Testis (tissue), 2 donors: ENCODE measurements at regions not wholly inside any gene's neighbourhood (a gene's known extent, or its start where the extent isn't known, plus 50 kb on each side); places are given as distances from the start of the nearest gene placed in this dataset.

Experiments used
- DNase-seq: peaks from one replicate; pipeline ENCODE4 v3.0.0-alpha.2; 2019
- H3K27ac ChIP-seq, 2 donors: fragments of 200-600 bp; sonication (generic); one replicate each; pipeline ENCODE4 v1.5.1; 2019
- H3K27me3 ChIP-seq: fragments of 200-600 bp; sonication (generic); one replicate; pipeline ENCODE4 v1.5.1; 2019
- H3K36me3 ChIP-seq: fragments of 200-600 bp; sonication (generic); one replicate; pipeline ENCODE4 v1.5.1; 2017; ENCODE audit warnings: low read depth; ENCODE audit errors: missing control alignments
- H3K4me1 ChIP-seq: fragments of 200-600 bp; sonication (generic); one replicate; pipeline ENCODE4 v1.5.1; 2019
- H3K4me3 ChIP-seq, 2 donors: fragments of 200-600 bp; sonication (generic); one replicate each; pipeline ENCODE4 v1.5.1; 2017 to 2019
- H3K9me3 ChIP-seq: fragments of 200-600 bp; sonication (generic); one replicate; pipeline ENCODE4 v1.5.1; 2017
- CTCF ChIP-seq, 3 experiments: fragments of 450-650 bp in 2 of 3; fragments of 200-600 bp in 1 of 3; sonication (generic) in 1 of 3; IDR thresholded peaks; one replicate each; pipeline ENCODE4 v1.5.1; 2016 to 2019; ENCODE audit warnings: antibody characterized with exemption in 3 of 3, mild to moderate bottlenecking in 2 of 3, moderate library complexity in 1 of 3
- POLR2A ChIP-seq: fragments of 450-650 bp; IDR thresholded peaks from one replicate; pipeline ENCODE4 v1.6.1; 2017; ENCODE audit warnings: antibody characterized with exemption, mild to moderate bottlenecking, moderate library complexity
- WGBS, 2 donors: methylation state at CpG; one replicate each; pipeline ENCODE4 v1.1.5; 2018; 5-methylcytosine and 5-hydroxymethylcytosine counted together
- intact Hi-C: fragments of 100-400 bp; cut with DNase I; formaldehyde crosslinking; loops from one replicate; pipeline ENCODE4 v1.15.1; 2023; ENCODE audit warnings: low total_unique reads

- 83 to 86% methylated on average over 7 of the region's 7 CpGs for WGBS, 2 donors
- no peak overlapping the region for H3K27ac ChIP-seq
- intact Hi-C loops = no loop called here
- H3K4me1 ChIP-seq = no peaks in the 10 kb centered on the region
- no peak for DNase-seq
- H3K27me3 ChIP-seq = no peaks in the 10 kb centered on the region
- no peak overlapping the region for H3K4me3 ChIP-seq
- TF ChIP-seq CTCF (IDR thresholded peaks at IDR 0.05) (no peak), POLR2A (no peak)
- no peaks in the 10 kb centered on the region for H3K36me3 ChIP-seq
- H3K9me3 ChIP-seq = no peaks in the 10 kb centered on the region
Measured at GRCh38 chr1:38267037-38268036, 220.7 kb upstream of the POU3F1 start.

- 95 to 98% methylated on average over 5 of the region's 5 CpGs for WGBS, 2 donors
- TF ChIP-seq POLR2A (no peak), CTCF (IDR thresholded peaks at IDR 0.05) (no peak)
- H3K27me3 ChIP-seq = no peaks in the 10 kb centered on the region
Measured at GRCh38 chr1:38266197-38266520, 219.6 kb upstream of the POU3F1 start.

GRCh38 chr1:38265293-38266196 is 219.0 kb upstream of the POU3F1 start:
- Histone ChIP-seq H3K36me3 (no peaks in the 10 kb centered on the region), H3K27me3 (no peaks in the 10 kb centered on the region), H3K27ac (no peak overlapping the region), H3K4me1 (no peaks in the 10 kb centered on the region), H3K9me3 (no peaks in the 10 kb centered on the region), H3K4me3 (no peak overlapping the region)
- intact Hi-C loops = no loop called here
- DNase-seq = no peak
- no peak for TF ChIP-seq CTCF (IDR thresholded peaks at IDR 0.05)
- TF ChIP-seq POLR2A = no peak
- WGBS, 2 donors = 81 to 87% methylated on average over 15 of the region's 15 CpGs

More at GRCh38 chr1:38266197-38266520, 219.6 kb upstream of the POU3F1 start:
- Histone ChIP-seq H3K4me3 (no peak overlapping the region), H3K9me3 (no peaks in the 10 kb centered on the region), H3K36me3 (no peaks in the 10 kb centered on the region), H3K4me1 (no peaks in the 10 kb centered on the region), H3K27ac (no peak overlapping the region)
- intact Hi-C loops = no loop called here
- no peak for DNase-seq

DNA sequence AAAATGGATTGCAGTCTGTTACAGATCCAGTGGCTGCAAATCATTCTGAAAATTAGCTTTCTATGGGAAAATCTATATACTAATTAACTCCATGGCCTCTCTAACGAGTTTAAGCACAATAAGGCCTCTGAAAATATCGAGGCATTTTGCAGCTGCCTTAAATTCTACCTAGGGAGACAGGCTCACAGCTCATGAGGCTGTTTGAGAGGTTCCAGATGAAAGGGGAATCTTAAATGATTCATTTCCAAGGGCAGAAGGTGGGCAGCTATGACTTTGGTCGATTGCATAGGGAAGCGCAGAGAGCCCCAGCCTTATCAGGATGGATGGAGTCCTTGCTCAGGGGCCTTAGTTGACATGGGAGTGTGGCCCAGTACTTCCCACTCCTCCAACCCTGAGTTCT is 216.8 kb upstream of the POU3F1 start:
- WGBS, 2 donors = 61 to 73% methylated on average over 4 of the region's 4 CpGs
- Histone ChIP-seq H3K27ac (no peak overlapping the region), H3K4me3 (no peak overlapping the region), H3K9me3 (no peaks in the 10 kb centered on the region), H3K4me1 (no peaks in the 10 kb centered on the region), H3K27me3 (no peaks in the 10 kb centered on the region), H3K36me3 (no peaks in the 10 kb centered on the region)
- intact Hi-C loops = no loop called here
- TF ChIP-seq CTCF (IDR thresholded peaks at IDR 0.05) (no peak), POLR2A (no peak)
- DNase-seq = no peak
